ENCODE measurements at regions not wholly inside any gene's neighbourhood (a gene's known extent, or its start where the extent isn't known, plus 50 kb on each side); places are given as distances from the start of the nearest gene placed in this dataset.
"Not testable (repeated sequence)": the region's sequence is repeated elsewhere in the genome, so short reads cannot be mapped to it uniquely, and the experiment has no call there.

- H3K27me3 Mint-ChIP-seq (ENCODE audit: insufficient read depth); H3K4me1 ChIP-seq (ENCODE audit: control insufficient read depth, insufficient read depth, low read length); H3K27ac Mint-ChIP-seq; H3K9ac ChIP-seq (ENCODE audit: extremely low read depth, low read length, poor library complexity, severe bottlenecking); H3K27me3 ChIP-seq (ENCODE audit: control insufficient read depth, insufficient read depth, low read length, poor library complexity, severe bottlenecking); H3K36me3 ChIP-seq (ENCODE audit: control insufficient read depth, insufficient read depth, low read length); H3K9me3 ChIP-seq (ENCODE audit: control insufficient read depth, low read length); H3K36me3 Mint-ChIP-seq (ENCODE audit: low read depth); H3K9me3 Mint-ChIP-seq: not testable (repeated sequence)
- H3K4me3 Mint-ChIP-seq, result peak overlapping the region; percentile 33
- peak overlapping the region; percentile 86 for H3K27ac ChIP-seq (ENCODE audit: low read depth, low read length)
- H3K4me1 Mint-ChIP-seq, result peaks cover 10% of the 10 kb centered on the region
- peak overlapping the region; percentile 58 for H3K4me3 ChIP-seq (ENCODE audit: low read length)
- peak; percentile 93 for DNase-seq
- WGBS, 2 experiments (ENCODE audit: insufficient coverage in 1 of 2, insufficient read length in 1 of 2), result 0 to 3% methylated on average over 3 to 4 of the region's 8 CpGs
Measured at GRCh38 chr17:18569489-18569913, 74.7 kb downstream of the TBC1D28 start.

GRCh38 chr17:18572536-18572935 lies 71.7 kb downstream of the TBC1D28 start:
- not testable (repeated sequence) for H3K9me3 Mint-ChIP-seq; H3K27ac Mint-ChIP-seq; H3K36me3 ChIP-seq (ENCODE audit: control insufficient read depth, insufficient read depth, low read length); H3K27me3 Mint-ChIP-seq (ENCODE audit: insufficient read depth); H3K36me3 Mint-ChIP-seq (ENCODE audit: low read depth); H3K4me1 ChIP-seq (ENCODE audit: control insufficient read depth, insufficient read depth, low read length); H3K9me3 ChIP-seq (ENCODE audit: control insufficient read depth, low read length); H3K9ac ChIP-seq (ENCODE audit: extremely low read depth, low read length, poor library complexity, severe bottlenecking); H3K4me1 Mint-ChIP-seq; H3K27me3 ChIP-seq (ENCODE audit: control insufficient read depth, insufficient read depth, low read length, poor library complexity, severe bottlenecking); H3K4me3 Mint-ChIP-seq; H3K27ac ChIP-seq (ENCODE audit: low read depth, low read length); DNase-seq; H3K4me3 ChIP-seq (ENCODE audit: low read length)
- 75 to 99% methylated on average over 2 to 12 of the region's 23 CpGs for WGBS, 2 experiments (ENCODE audit: insufficient coverage in 1 of 2, insufficient read length in 1 of 2)

- H3K4me1 ChIP-seq (ENCODE audit: control insufficient read depth, insufficient read depth, low read length); H3K4me3 Mint-ChIP-seq; H3K4me1 Mint-ChIP-seq; H3K9me3 ChIP-seq (ENCODE audit: control insufficient read depth, low read length); H3K36me3 Mint-ChIP-seq (ENCODE audit: low read depth); H3K9me3 Mint-ChIP-seq; H3K27me3 Mint-ChIP-seq (ENCODE audit: insufficient read depth); H3K27me3 ChIP-seq (ENCODE audit: control insufficient read depth, insufficient read depth, low read length, poor library complexity, severe bottlenecking); H3K27ac ChIP-seq (ENCODE audit: low read depth, low read length); H3K36me3 ChIP-seq (ENCODE audit: control insufficient read depth, insufficient read depth, low read length); H3K27ac Mint-ChIP-seq; H3K4me3 ChIP-seq (ENCODE audit: low read length); H3K9ac ChIP-seq (ENCODE audit: extremely low read depth, low read length, poor library complexity, severe bottlenecking): not testable (repeated sequence)
- peak; percentile 63 for DNase-seq
- 89% methylated on average over 1 of the region's 2 CpGs; no CpG with 5 or more reads in 1 of the 2 experiments for WGBS, 2 experiments (ENCODE audit: insufficient coverage in 1 of 2, insufficient read length in 1 of 2)
Measured at GRCh38 chr17:18574137-18574536, 70.1 kb downstream of the TBC1D28 start.
